Hepatic stellate cell (primary cell): ENCODE measurements at regions not wholly inside any gene's neighbourhood (a gene's known extent, or its start where the extent isn't known, plus 50 kb on each side); places are given as distances from the start of the nearest gene placed in this dataset.

Experiments
- DNase-seq: peaks from one replicate; pipeline ENCODE4 v3.0.0; 2011; ENCODE audit warnings: low spot score

- DNase-seq, result no peak
Observed at GRCh38 chr5:29833394-29833793, 1360.1 kb upstream of the CDH6 start.

GRCh38 chr5:29822521-29822920, 1371.0 kb upstream of the CDH6 start:
- no peak for DNase-seq

GRCh38 chr5:29811914-29812679, 1381.4 kb upstream of the CDH6 start:
- no peak for DNase-seq

- no peak for DNase-seq
Observed at GRCh38 chr5:29805804-29806203, 1387.7 kb upstream of the CDH6 start.

- DNase-seq, result no peak
Observed at GRCh38 chr5:29800752-29801151, 1392.7 kb upstream of the CDH6 start.

DNA sequence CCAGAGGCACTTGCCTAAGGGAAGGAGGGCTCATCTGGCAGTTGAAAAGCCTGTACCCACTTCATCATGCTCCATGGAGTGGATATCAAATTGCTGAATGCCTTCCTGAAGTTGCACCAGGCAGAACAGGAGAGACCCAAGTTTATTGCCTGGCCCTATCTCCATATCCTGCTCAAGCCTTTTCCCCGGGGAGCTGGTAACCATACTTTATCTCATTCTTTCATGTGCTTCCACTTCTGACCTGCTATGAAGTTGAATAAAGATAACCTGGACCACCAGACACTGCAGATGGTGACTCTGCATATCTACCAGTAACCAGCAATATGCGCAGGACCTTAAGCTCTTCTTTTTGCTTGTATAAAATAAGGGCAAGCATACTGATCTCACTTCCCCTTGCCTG, 1397.5 kb upstream of the CDH6 start:
- no peak for DNase-seq

GRCh38 chr5:29795096-29795652, 1398.3 kb upstream of the CDH6 start:
- DNase-seq, result no peak

- no peak for DNase-seq
Observed at GRCh38 chr5:29794141-29794787, 1399.2 kb upstream of the CDH6 start.

GRCh38 chr5:29790281-29790680, 1403.2 kb upstream of the CDH6 start:
- no peak for DNase-seq

- no peak for DNase-seq
Observed at GRCh38 chr5:29780401-29780800, 1413.1 kb upstream of the CDH6 start.

- DNase-seq, result no peak
Observed at GRCh38 chr5:29779141-29779540, 1414.3 kb upstream of the CDH6 start.

- no peak for DNase-seq
Observed at GRCh38 chr5:29777373-29777772, 1416.1 kb upstream of the CDH6 start.

DNA sequence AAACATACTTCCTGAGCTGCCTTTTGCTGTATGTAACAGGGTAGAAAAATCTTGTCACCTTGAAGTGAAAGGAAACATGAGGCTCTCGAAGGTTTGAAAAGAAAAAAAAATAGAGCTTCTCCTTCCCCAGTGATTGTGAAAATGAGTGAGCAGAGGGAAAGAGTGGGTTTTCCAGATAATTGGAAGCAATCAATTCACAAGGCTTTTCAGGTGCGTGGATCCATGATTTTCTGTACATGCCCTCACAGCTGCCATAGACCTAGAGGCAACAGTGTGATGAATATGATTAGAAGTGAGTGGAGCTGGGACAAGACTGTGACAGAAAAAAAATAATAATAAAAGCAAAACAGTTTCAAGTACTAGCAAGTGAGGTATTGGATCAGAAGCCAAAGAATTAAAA, 1422.5 kb upstream of the CDH6 start:
- DNase-seq, result no peak

DNA sequence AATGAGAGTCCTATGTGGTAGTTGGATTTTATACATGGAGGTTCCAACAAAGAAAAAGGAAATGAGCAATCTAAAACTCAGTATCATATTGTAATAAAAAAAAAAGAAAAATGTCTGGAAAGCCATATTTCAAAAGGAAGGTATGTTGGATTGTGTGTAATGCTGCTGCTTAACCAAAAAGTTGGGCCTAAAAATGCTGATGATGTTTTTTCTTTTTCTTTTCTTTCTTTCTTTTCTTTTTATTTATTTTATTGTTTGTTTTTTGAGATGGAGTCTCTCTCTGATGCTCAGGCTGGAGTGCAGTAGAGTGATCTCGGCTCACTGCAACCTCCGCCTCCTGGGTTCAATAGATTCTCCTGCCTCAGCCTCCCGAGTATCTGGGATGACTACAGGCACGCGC, 1424.0 kb upstream of the CDH6 start:
- DNase-seq, result no peak

GRCh38 chr5:29758986-29759421, 1434.5 kb upstream of the CDH6 start:
- DNase-seq, result no peak

DNA sequence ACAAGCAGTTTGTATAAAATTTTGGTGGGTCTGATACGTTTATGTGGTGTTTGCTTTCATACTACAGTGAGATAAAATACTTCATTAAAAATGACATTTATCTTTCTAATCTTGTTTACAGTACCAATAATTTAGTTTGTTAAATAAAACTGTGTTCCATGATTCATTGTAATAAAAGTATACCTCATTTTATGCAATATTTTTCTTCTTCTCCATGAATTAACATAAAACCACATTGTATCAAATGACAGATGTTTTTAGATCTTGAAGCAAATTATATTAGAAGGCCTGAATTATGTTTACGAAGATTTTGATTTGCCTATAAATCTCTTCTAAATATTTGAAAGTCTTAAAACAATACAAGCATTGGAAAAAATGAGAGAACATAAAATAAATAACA, 1443.0 kb upstream of the CDH6 start:
- DNase-seq, result no peak

GRCh38 chr5:29744618-29745017, 1448.9 kb upstream of the CDH6 start:
- no peak for DNase-seq

GRCh38 chr5:29720954-29721353, 1472.5 kb upstream of the CDH6 start:
- no peak for DNase-seq

DNA sequence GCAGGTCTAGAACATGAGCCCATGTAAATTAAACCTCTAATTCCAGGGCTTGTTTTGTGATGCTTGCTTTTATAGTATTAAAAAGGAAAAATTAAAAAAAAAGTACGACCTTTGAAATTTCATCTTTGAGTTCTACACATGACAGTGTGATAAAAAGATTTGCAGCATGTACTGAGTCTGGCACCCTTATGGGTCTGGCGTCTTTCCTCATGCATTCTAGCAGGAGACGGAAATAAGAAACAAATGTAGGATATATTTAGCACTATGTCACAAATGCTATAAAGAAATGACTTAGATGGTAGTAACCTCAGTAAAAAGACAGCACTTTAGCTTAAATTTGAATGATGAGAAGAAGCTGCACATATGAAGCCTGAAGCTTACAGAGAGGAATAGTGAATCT, 1474.3 kb upstream of the CDH6 start:
- no peak for DNase-seq

GRCh38 chr5:29715167-29715566, 1478.3 kb upstream of the CDH6 start:
- DNase-seq, result no peak

- no peak for DNase-seq
Observed at GRCh38 chr5:29702875-29703274, 1490.6 kb upstream of the CDH6 start.

DNA sequence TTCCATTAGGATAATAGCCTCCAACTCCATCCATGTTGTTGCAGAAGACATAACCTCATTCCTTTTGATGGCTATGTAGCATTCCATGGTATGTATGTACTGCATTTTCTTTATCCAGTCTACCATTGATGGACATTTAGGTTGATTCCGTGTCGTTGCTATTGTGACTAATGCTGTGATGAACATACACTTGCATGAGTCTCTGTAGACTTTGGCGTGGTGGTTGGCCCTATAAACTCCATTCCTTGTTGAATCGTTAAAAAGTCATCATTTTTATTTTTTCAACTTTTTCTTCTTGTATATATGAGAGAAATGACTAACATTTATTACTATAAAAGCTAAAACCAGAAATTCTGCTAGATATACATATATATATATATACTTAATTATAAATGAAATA, 1491.9 kb upstream of the CDH6 start:
- no peak for DNase-seq

DNA sequence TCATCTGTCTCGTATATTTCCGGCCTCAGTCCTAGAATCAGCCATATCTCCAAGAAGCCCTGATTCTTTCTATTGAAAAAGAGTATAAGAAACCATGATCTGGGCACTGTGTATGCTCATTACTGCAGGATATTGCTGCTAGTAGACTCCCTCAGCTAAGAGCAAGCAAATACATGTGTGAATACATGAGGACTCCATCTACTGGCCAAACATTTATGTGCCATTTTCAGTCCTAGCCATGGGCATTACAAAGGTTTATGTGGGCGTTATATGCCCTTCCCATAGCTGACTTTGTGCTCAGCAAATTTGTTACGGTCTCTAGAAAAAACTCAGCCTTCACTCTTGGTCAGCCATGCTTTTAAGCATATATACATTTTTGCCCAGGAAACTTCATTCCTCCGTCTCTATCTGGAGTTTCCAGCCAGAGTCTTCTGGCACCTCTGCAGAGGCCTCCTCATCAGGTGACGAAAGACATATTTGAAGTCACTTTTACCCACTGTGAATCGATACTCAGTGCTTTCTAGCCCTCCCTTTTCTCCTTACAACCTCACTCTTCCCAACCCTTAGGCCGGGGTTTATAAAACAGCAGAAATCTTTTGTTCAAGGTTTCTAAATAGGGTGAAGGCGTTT, 1495.6 kb upstream of the CDH6 start:
- no peak for DNase-seq
